Cardiac muscle cell (in vitro differentiated cells and primary cell): ENCODE measurements at regions not wholly inside any gene's neighbourhood (a gene's known extent, or its start where the extent isn't known, plus 50 kb on each side); places are given as distances from the start of the nearest gene placed in this dataset.

ENCODE experiments used
- DNase-seq, 2 donors: peaks; one replicate each; pipeline versions ENCODE4 v3.0.0 to v3.0.0-alpha.2; 2010 to 2017; ENCODE audit warnings: low read depth in 1 of 2, low spot score in 1 of 2
- H3K27ac ChIP-seq: fragments of 200-600 bp; sonication (generic); 2 replicates; pipeline ENCODE4 v1.5.1; 2016
- H3K27me3 ChIP-seq: fragments of 200-600 bp; sonication (generic); 2 replicates; pipeline ENCODE4 v1.6.0; 2016; ENCODE audit warnings: control low read depth
- H3K36me3 ChIP-seq: fragments of 200-600 bp; sonication (generic); 2 replicates; pipeline ENCODE4 v1.5.1; 2016; ENCODE audit warnings: control low read depth
- H3K4me1 ChIP-seq: fragments of 200-600 bp; sonication (generic); 2 replicates; pipeline ENCODE4 v1.8.1; 2017; ENCODE audit warnings: low read depth, mild to moderate bottlenecking, mixed run types
- H3K4me3 ChIP-seq: fragments of 200-600 bp; sonication (generic); 2 replicates; pipeline ENCODE4 v1.5.1; 2016; ENCODE audit warnings: mild to moderate bottlenecking
- H3K9me3 ChIP-seq: fragments of 200-600 bp; sonication (generic); 2 replicates; pipeline ENCODE4 v1.5.1; 2017; ENCODE audit warnings: low read depth, mild to moderate bottlenecking, control low read depth
- TF ChIP-seq, protein P1 (sequence below): IDR thresholded peaks from 2 replicates; pipeline ENCODE4 v1.5.1; 2012; ENCODE audit warnings: low read depth, mild to moderate bottlenecking, low read length

DNA sequence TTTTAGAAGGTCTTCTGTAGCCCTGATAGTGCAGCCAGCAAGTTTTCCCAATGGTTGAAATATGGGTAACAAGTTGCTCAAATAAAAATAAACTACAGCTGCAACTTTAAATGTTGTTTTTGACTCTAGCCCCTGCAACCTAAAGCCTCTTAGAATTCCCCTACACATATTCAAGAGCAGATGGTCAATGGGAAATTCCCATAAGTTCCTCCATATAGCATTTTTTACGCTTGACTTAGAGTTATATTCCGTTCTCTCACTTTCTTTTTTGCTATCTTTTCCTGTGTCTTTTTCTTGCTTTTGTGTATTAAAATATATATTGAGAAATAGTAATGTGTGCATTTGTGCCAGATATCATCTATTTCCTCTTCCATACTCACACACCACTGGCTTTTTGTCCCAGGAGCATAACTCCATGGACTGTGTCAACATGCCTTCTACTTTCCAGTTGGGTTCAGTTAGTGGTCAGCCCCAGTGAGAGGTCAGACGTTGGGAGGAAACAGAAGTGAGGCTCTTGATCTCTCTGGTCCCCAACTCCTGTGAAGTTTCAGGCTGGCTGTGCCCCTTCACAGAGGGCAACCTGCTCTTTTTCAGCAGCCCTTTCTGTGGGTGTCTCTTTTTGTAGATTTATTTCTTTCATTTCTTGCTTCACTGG lies 63.3 kb upstream of the TP63 start:
- no peak for DNase-seq
- TF ChIP-seq, protein P1, sequence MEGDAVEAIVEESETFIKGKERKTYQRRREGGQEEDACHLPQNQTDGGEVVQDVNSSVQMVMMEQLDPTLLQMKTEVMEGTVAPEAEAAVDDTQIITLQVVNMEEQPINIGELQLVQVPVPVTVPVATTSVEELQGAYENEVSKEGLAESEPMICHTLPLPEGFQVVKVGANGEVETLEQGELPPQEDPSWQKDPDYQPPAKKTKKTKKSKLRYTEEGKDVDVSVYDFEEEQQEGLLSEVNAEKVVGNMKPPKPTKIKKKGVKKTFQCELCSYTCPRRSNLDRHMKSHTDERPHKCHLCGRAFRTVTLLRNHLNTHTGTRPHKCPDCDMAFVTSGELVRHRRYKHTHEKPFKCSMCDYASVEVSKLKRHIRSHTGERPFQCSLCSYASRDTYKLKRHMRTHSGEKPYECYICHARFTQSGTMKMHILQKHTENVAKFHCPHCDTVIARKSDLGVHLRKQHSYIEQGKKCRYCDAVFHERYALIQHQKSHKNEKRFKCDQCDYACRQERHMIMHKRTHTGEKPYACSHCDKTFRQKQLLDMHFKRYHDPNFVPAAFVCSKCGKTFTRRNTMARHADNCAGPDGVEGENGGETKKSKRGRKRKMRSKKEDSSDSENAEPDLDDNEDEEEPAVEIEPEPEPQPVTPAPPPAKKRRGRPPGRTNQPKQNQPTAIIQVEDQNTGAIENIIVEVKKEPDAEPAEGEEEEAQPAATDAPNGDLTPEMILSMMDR, result no peak
- H3K4me3 ChIP-seq, result no peak overlapping the region
- no peak overlapping the region for H3K27ac ChIP-seq
- H3K27me3 ChIP-seq, result no peaks in the 10 kb centered on the region
- H3K36me3 ChIP-seq, result no peaks in the 10 kb centered on the region
- H3K4me1 ChIP-seq, result no peaks in the 10 kb centered on the region
- no peaks in the 10 kb centered on the region for H3K9me3 ChIP-seq

DNA sequence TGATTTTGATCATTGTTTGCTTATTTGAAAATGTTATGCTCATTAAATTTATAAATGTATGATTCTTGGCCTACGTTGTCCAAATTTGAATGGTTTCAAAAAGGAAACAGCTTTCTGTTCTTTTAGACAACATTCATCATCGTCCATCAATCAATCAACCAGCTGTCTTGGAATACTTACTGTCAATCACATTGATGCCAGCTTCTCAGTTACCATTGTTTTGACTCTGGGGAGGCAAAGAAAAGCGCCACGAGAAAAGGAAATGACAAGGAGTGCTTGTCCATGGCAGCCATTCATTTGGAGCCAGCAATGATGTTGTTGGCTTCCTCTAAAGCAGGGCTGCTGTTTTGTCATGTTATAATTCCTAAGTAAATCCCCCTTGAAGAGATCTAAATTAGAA lies 62.2 kb upstream of the TP63 start:
- TF ChIP-seq, protein P1, result no peak
- Histone ChIP-seq H3K27ac (no peak overlapping the region), H3K9me3 (no peaks in the 10 kb centered on the region), H3K27me3 (no peaks in the 10 kb centered on the region), H3K4me3 (no peak overlapping the region), H3K4me1 (no peaks in the 10 kb centered on the region), H3K36me3 (no peaks in the 10 kb centered on the region)
- no peak for DNase-seq

- Histone ChIP-seq H3K4me1 (no peaks in the 10 kb centered on the region), H3K27ac (no peak overlapping the region), H3K9me3 (no peaks in the 10 kb centered on the region), H3K4me3 (no peak overlapping the region), H3K27me3 (no peaks in the 10 kb centered on the region), H3K36me3 (no peaks in the 10 kb centered on the region)
- DNase-seq, result no peak
- TF ChIP-seq, protein P1, result no peak
Observed at GRCh38 chr3:189569473-189569872, 61.7 kb upstream of the TP63 start.

- H3K9me3 ChIP-seq, result no peaks in the 10 kb centered on the region
- no peaks in the 10 kb centered on the region for H3K4me1 ChIP-seq
Observed at GRCh38 chr3:189570916-189571315, 60.3 kb upstream of the TP63 start.

DNA sequence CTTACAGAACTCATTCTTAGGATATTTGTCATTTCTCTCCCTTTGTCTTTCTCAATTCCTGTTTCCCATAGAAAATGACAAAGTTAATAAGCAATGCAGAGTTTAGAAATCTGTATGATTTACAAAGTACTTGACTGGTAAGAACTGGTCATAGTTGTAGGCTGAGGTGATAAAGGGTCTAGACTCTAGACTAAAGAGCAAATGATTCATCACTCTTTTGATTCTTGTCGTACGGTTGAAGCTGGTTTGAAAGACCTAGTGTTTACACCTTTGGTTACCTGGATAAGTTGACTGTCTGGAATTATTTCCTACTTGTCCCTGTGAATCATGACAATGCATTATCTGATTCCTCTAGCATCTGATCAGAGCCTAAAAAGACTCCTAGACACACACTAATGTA lies 58.9 kb upstream of the TP63 start:
- no peaks in the 10 kb centered on the region for H3K36me3 ChIP-seq
- no peak overlapping the region for H3K27ac ChIP-seq
- H3K4me3 ChIP-seq, result no peak overlapping the region
- TF ChIP-seq, protein P1, result no peak
- H3K9me3 ChIP-seq, result no peaks in the 10 kb centered on the region
- H3K4me1 ChIP-seq, result no peaks in the 10 kb centered on the region
- no peaks in the 10 kb centered on the region for H3K27me3 ChIP-seq
- DNase-seq, result peak in 1 of 2 donors; percentile 23

More at GRCh38 chr3:189570916-189571315, 60.3 kb upstream of the TP63 start:
- Histone ChIP-seq H3K36me3 (no peaks in the 10 kb centered on the region), H3K4me3 (no peak overlapping the region), H3K27me3 (no peaks in the 10 kb centered on the region), H3K27ac (no peak overlapping the region)
- TF ChIP-seq, protein P1, result no peak
- DNase-seq, result no peak
